H9 (cell line): ENCODE measurements at regions not wholly inside any gene's neighbourhood (a gene's known extent, or its start where the extent isn't known, plus 50 kb on each side); places are given as distances from the start of the nearest gene placed in this dataset.

Experiments used
- DNase-seq: peaks from one replicate; pipeline ENCODE4 v3.0.0-alpha.2; 2017
- H2AFZ ChIP-seq: one replicate; pipeline ENCODE4 v1.6.1; 2013; ENCODE audit warnings: mild to moderate bottlenecking, low read length, control low read depth, moderate library complexity
- H2AK5ac ChIP-seq: 2 replicates; pipeline ENCODE4 v1.6.1; 2013; ENCODE audit warnings: low read length, control low read depth, mixed read lengths; ENCODE audit not compliant: insufficient read length
- H2BK120ac ChIP-seq: one replicate; pipeline ENCODE4 v1.6.1; 2013; ENCODE audit warnings: low read depth, mild to moderate bottlenecking, low read length, control low read depth, inconsistent platforms; ENCODE audit not compliant: poor library complexity, severe bottlenecking
- H2BK12ac ChIP-seq: 2 replicates; pipeline ENCODE4 v1.6.1; 2013; ENCODE audit warnings: low read length, control low read depth, mixed read lengths, low read depth; ENCODE audit not compliant: insufficient read length
- H2BK15ac ChIP-seq: 2 replicates; pipeline ENCODE4 v1.6.1; 2013; ENCODE audit warnings: low read depth, low read length, control low read depth
- H2BK20ac ChIP-seq: one replicate; pipeline ENCODE4 v1.6.1; 2013; ENCODE audit warnings: low read depth, mild to moderate bottlenecking, low read length, control low read depth, inconsistent platforms; ENCODE audit not compliant: poor library complexity, severe bottlenecking
- H2BK5ac ChIP-seq: 2 replicates; pipeline ENCODE4 v1.6.1; 2013; ENCODE audit warnings: low read length, control low read depth, mixed read lengths; ENCODE audit not compliant: insufficient read length
- H3K14ac ChIP-seq: 2 replicates; pipeline ENCODE4 v1.6.1; 2013; ENCODE audit warnings: low read length, control low read depth; ENCODE audit not compliant: insufficient read depth
- H3K18ac ChIP-seq: 2 replicates; pipeline ENCODE4 v1.6.1; 2013; ENCODE audit warnings: low read depth, mild to moderate bottlenecking, mixed read lengths, low read length, control low read depth; ENCODE audit not compliant: insufficient read length
- H3K23ac ChIP-seq: 2 replicates; pipeline ENCODE4 v1.6.1; 2013; ENCODE audit warnings: low read length, control low read depth, mixed read lengths, low read depth; ENCODE audit not compliant: insufficient read length
- H3K23me2 ChIP-seq: 2 replicates; pipeline ENCODE4 v1.6.1; 2013; ENCODE audit warnings: low read depth, mild to moderate bottlenecking, mixed read lengths, low read length, control low read depth; ENCODE audit not compliant: insufficient read length, poor library complexity, severe bottlenecking
- H3K27ac ChIP-seq: 2 replicates; pipeline ENCODE4 v1.5.1; 2013; ENCODE audit warnings: low read length, control low read depth, mixed read lengths, low read depth; ENCODE audit not compliant: insufficient read length
- H3K27me3 ChIP-seq: 2 replicates; pipeline ENCODE4 v1.6.1; 2013; ENCODE audit warnings: low read length, control low read depth, inconsistent platforms; ENCODE audit not compliant: insufficient read depth
- H3K4ac ChIP-seq: 2 replicates; pipeline ENCODE4 v1.6.1; 2013; ENCODE audit warnings: low read depth, mild to moderate bottlenecking, control low read depth, inconsistent platforms, low read length, moderate library complexity
- H3K4me1 ChIP-seq: 2 replicates; pipeline ENCODE4 v1.6.1; 2013; ENCODE audit warnings: low read length, control low read depth, inconsistent platforms; ENCODE audit not compliant: insufficient read depth
- H3K4me2 ChIP-seq: 2 replicates; pipeline ENCODE4 v1.6.1; 2013; ENCODE audit warnings: low read length, control low read depth, mixed read lengths; ENCODE audit not compliant: insufficient read length, insufficient read depth
- H3K56ac ChIP-seq: 2 replicates; pipeline ENCODE4 v1.6.1; 2013; ENCODE audit warnings: low read depth, mild to moderate bottlenecking, mixed read lengths, low read length, control low read depth; ENCODE audit not compliant: insufficient read length
- H3K79me1 ChIP-seq: 2 replicates; pipeline ENCODE4 v1.6.1; 2013; ENCODE audit warnings: low read depth, mild to moderate bottlenecking, moderate library complexity, low read length, control low read depth, inconsistent platforms; ENCODE audit not compliant: insufficient read depth, poor library complexity, severe bottlenecking
- H3K79me2 ChIP-seq: 2 replicates; pipeline ENCODE4 v1.6.1; 2013; ENCODE audit warnings: low read length, control low read depth, inconsistent platforms; ENCODE audit not compliant: insufficient read depth
- H3K9ac ChIP-seq: 2 replicates; pipeline ENCODE4 v1.6.1; 2013; ENCODE audit warnings: low read length, control low read depth, mixed read lengths; ENCODE audit not compliant: insufficient read length; ENCODE audit errors: extremely low read depth
- H3K9me3 ChIP-seq: one replicate; pipeline ENCODE4 v1.6.1; 2013; ENCODE audit warnings: low read depth, low read length, inconsistent platforms; ENCODE audit not compliant: control insufficient read depth
- H3T11ph ChIP-seq: one replicate; pipeline ENCODE4 v1.6.1; 2013; ENCODE audit warnings: mild to moderate bottlenecking, low read length, control low read depth, inconsistent platforms
- H4K20me1 ChIP-seq: one replicate; pipeline ENCODE4 v1.6.1; 2013; ENCODE audit not compliant: control insufficient read depth, insufficient read length, insufficient read depth
- H4K5ac ChIP-seq: 2 replicates; pipeline ENCODE4 v1.6.1; 2013; ENCODE audit warnings: low read depth, mild to moderate bottlenecking, mixed read lengths, low read length, control low read depth; ENCODE audit not compliant: insufficient read length
- H4K8ac ChIP-seq: replicated peaks from 2 replicates; pipeline ENCODE4 v1.6.1; 2013; ENCODE audit warnings: low read length, control low read depth, mixed read lengths, low read depth; ENCODE audit not compliant: insufficient read length
- H4K91ac ChIP-seq: 2 replicates; pipeline ENCODE4 v1.6.1; 2013; ENCODE audit warnings: low read depth, mild to moderate bottlenecking, moderate library complexity, mixed read lengths, low read length, control low read depth; ENCODE audit not compliant: insufficient read length
- H3K27ac Mint-ChIP-seq, 3 experiments: 2 replicates in 2 of 3; 3 replicates in 1 of 3; pipeline ENCODE4 v1.8.0; 2020 to 2021; ENCODE audit warnings: mixed read lengths in 3 of 3, mild to moderate bottlenecking in 1 of 3, moderate library complexity in 1 of 3
- H3K27me3 Mint-ChIP-seq: 2 replicates; pipeline ENCODE4 v1.8.0; 2021; ENCODE audit warnings: low read depth, mild to moderate bottlenecking, moderate library complexity, mixed read lengths
- H3K36me3 Mint-ChIP-seq, 3 experiments: 2 replicates in 2 of 3; 3 replicates in 1 of 3; pipeline ENCODE4 v1.8.0; 2020 to 2021; ENCODE audit warnings: low read depth in 3 of 3, mixed read lengths in 3 of 3; ENCODE audit not compliant: insufficient read depth in 1 of 3
- H3K4me1 Mint-ChIP-seq, 2 experiments: 2 replicates each; pipeline ENCODE4 v1.8.0; 2020; ENCODE audit warnings: mixed read lengths in 2 of 2
- H3K4me3 Mint-ChIP-seq, 2 experiments: 2 replicates in 1 of 2; 3 replicates in 1 of 2; pipeline ENCODE4 v1.8.0; 2020 to 2021; ENCODE audit warnings: mild to moderate bottlenecking in 2 of 2, mixed read lengths in 2 of 2, moderate library complexity in 1 of 2
- H3K9me3 Mint-ChIP-seq, 2 experiments: 2 replicates in 1 of 2; 3 replicates in 1 of 2; pipeline ENCODE4 v1.8.0; 2020; ENCODE audit warnings: mild to moderate bottlenecking in 2 of 2, mixed read lengths in 2 of 2, moderate library complexity in 1 of 2
- CTCF ChIP-seq: fragments of 200-600 bp; sonication (generic); conservative IDR thresholded peaks from 3 replicates; pipeline ENCODE4 v1.8.0; 2021; ENCODE audit warnings: antibody characterized with exemption, mild to moderate bottlenecking
- WGBS: extraction: QIAGEN DNeasy Blood & Tissue Kit; methylation state at CpG from one replicate; pipeline ENCODE4 v1.1.7; 2013; ENCODE audit warnings: missing lambda C conversion rate, low lambda C conversion rate, mixed read lengths; ENCODE audit not compliant: insufficient read length; ENCODE audit errors: extremely low coverage; 5-methylcytosine and 5-hydroxymethylcytosine counted together

GRCh38 chr4:104971462-104971861 is 175.2 kb upstream of the TET2 start:
- Histone ChIP-seq H3K4ac (no peak overlapping the region), H2BK120ac (no peak overlapping the region), H2BK12ac (no peak overlapping the region), H2AK5ac (no peak overlapping the region), H3K23me2 (no peaks in the 10 kb centered on the region), H3K79me1 (no peaks in the 10 kb centered on the region), H3K9me3 (no peaks in the 10 kb centered on the region), H3K23ac (no peak overlapping the region), H3T11ph (no peak overlapping the region), H3K14ac (no peak overlapping the region), H3K27me3 (no peaks in the 10 kb centered on the region), H4K20me1 (no peaks in the 10 kb centered on the region), H3K4me1 (no peaks in the 10 kb centered on the region), H2AFZ (no peak overlapping the region), H4K5ac (no peak overlapping the region), H4K8ac (no peak overlapping the region), H3K4me2 (no peak overlapping the region), H4K91ac (no peak overlapping the region), H2BK20ac (no peak overlapping the region), H2BK15ac (no peak overlapping the region), H2BK5ac (no peak overlapping the region), H3K56ac (no peak overlapping the region), H3K27ac (no peak overlapping the region), H3K18ac (no peak overlapping the region), H3K9ac (no peak overlapping the region), H3K79me2 (no peaks in the 10 kb centered on the region)
- no peak overlapping the region for H3K27ac Mint-ChIP-seq
- peaks cover under 1% of the 10 kb centered on the region; the same call in 1 of the 2 replicates for H3K27me3 Mint-ChIP-seq
- no peaks in the 10 kb centered on the region; a peak in 1 of 7 replicates for H3K36me3 Mint-ChIP-seq
- H3K9me3 Mint-ChIP-seq: peaks cover 0 to 5% of the 10 kb centered on the region in 2 experiments; a peak in 2 of 5 replicates
- DNase-seq: no peak
- TF ChIP-seq CTCF: no peak
- H3K4me3 Mint-ChIP-seq: no peak overlapping the region
- WGBS: no CpG with 5 or more reads among the region's 2 CpGs
- H3K4me1 Mint-ChIP-seq: no peaks in the 10 kb centered on the region
